Thyroid gland (tissue), 4 donors: ENCODE measurements at regions not wholly inside any gene's neighbourhood (a gene's known extent, or its start where the extent isn't known, plus 50 kb on each side); places are given as distances from the start of the nearest gene placed in this dataset.

Experiments used
- DNase-seq, 2 donors: peaks; one replicate each; pipeline ENCODE4 v3.0.0-alpha.2; 2019
- H3K27ac ChIP-seq, 3 donors: fragments of 200-600 bp; sonication (generic); 1 replicate in 2 of 3; 2 replicates in 1 of 3; pipeline ENCODE4 v1.5.1; 2016 to 2019; ENCODE audit warnings: mild to moderate bottlenecking in 1 of 3, moderate library complexity in 1 of 3
- H3K27me3 ChIP-seq: fragments of 200-600 bp; sonication (generic); one replicate; pipeline ENCODE4 v1.5.1; 2019
- H3K36me3 ChIP-seq, 2 donors: fragments of 200-600 bp; sonication (generic); one replicate each; pipeline ENCODE4 v1.5.1; 2016 to 2019
- H3K4me1 ChIP-seq, 2 donors: fragments of 200-600 bp; sonication (generic); one replicate each; pipeline ENCODE4 v1.5.1; 2017 to 2019
- H3K4me3 ChIP-seq, 3 donors: fragments of 200-600 bp; sonication (generic); replicated peaks in 1 of 3; 1 replicate in 2 of 3; 2 replicates in 1 of 3; pipeline ENCODE4 v1.5.1; 2016; ENCODE audit warnings: mild to moderate bottlenecking in 1 of 3
- H3K9me3 ChIP-seq: fragments of 200-600 bp; sonication (generic); one replicate; pipeline ENCODE4 v1.5.1; 2017
- CTCF ChIP-seq, 6 experiments: fragments of 200-600 bp in 3 of 6; fragments of 450-650 bp in 3 of 6; sonication (generic) in 3 of 6; IDR thresholded peaks; one replicate each; pipeline ENCODE4 v1.5.1; 2016 to 2019; ENCODE audit warnings: antibody characterized with exemption in 6 of 6, mild to moderate bottlenecking in 2 of 6, inconsistent platforms in 1 of 6, moderate library complexity in 1 of 6
- POLR2A ChIP-seq, 2 donors: fragments of 450-650 bp; IDR thresholded peaks; one replicate each; pipeline ENCODE4 v1.6.1; 2017; ENCODE audit warnings: antibody characterized with exemption in 2 of 2, mild to moderate bottlenecking in 2 of 2, moderate library complexity in 1 of 2
- WGBS, 2 donors: methylation state at CpG; one replicate each; pipeline ENCODE4 v1.1.5; 2017; 5-methylcytosine and 5-hydroxymethylcytosine counted together
- intact Hi-C: fragments of 100-400 bp; cut with DNase I; formaldehyde crosslinking; loops from one replicate; pipeline ENCODE4 v1.15.1; 2023

DNA sequence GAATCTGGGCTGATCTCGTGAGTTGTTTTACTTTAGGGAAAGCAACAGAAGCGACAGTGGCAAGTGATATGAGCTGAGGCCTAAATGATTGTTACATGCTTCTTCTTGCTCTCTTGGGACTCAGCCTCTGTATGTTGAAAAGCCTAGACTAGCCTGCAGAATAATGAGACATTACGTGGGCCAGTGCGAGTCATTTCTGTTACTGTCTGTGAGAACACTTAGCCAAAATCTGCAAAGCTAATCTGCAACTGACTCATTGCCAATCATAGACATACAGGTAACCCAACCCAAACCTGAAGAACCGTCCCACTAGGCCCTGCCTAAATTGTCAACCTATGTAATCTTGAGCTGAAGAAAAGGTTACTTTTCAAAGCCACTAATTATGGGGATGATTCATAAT, 77.4 kb upstream of the F13A1 start:
- no peak for DNase-seq
- no peaks in the 10 kb centered on the region for H3K36me3 ChIP-seq
- H3K27ac ChIP-seq, result no peak overlapping the region
- no peaks in the 10 kb centered on the region for H3K9me3 ChIP-seq
- H3K4me3 ChIP-seq, result no peak overlapping the region
- H3K4me1 ChIP-seq, result no peaks in the 10 kb centered on the region
- TF ChIP-seq CTCF (IDR thresholded peaks at IDR 0.05) (no peak), POLR2A (IDR thresholded peaks at IDR 0.05) (no peak)
- H3K27me3 ChIP-seq, result no peaks in the 10 kb centered on the region
- WGBS, 2 donors, result 93 to 95% methylated on average over 5 of the region's 5 CpGs
- intact Hi-C loops, result no loop called here

GRCh38 chr6:6399568-6399967, 79.1 kb upstream of the F13A1 start:
- H3K27ac ChIP-seq, result no peak overlapping the region
- 43 to 86% methylated on average over 2 of the region's 2 CpGs for WGBS, 2 donors

DNA sequence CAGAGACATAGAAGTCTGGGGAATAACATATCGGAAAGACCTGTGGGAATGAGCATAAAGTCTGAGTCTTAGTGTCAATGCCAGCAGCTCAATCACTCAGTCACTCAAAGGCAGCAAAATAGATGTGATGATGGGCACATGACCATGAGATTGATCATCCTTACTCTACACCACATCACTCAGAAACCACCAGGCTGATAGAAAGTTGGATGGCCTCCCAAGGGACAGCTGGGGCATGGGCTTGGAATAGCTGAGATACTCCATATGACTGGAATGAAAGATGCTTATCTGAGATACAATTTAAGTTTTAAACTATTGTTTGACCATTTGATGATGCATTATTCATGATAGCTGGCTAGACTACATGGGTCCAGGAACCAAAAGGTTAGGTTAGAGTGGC, 80.9 kb upstream of the F13A1 start:
- TF ChIP-seq CTCF (IDR thresholded peaks at IDR 0.05), result no peak
- no peak for TF ChIP-seq POLR2A (IDR thresholded peaks at IDR 0.05)
- Histone ChIP-seq H3K36me3 (no peaks in the 10 kb centered on the region), H3K4me1 (no peaks in the 10 kb centered on the region), H3K27ac (no peak overlapping the region), H3K9me3 (no peaks in the 10 kb centered on the region), H3K27me3 (no peaks in the 10 kb centered on the region), H3K4me3 (no peak overlapping the region)
- DNase-seq, result no peak
- intact Hi-C loops, result no loop called here
- WGBS, 2 donors, result 92 to 94% methylated on average over 1 of the region's 1 CpG

More at GRCh38 chr6:6399568-6399967, 79.1 kb upstream of the F13A1 start:
- no peak for TF ChIP-seq POLR2A (IDR thresholded peaks at IDR 0.05)
- H3K36me3 ChIP-seq, result no peaks in the 10 kb centered on the region
- H3K4me1 ChIP-seq, result no peaks in the 10 kb centered on the region
- no peak for DNase-seq
- no peaks in the 10 kb centered on the region for H3K9me3 ChIP-seq
- H3K4me3 ChIP-seq, result no peak overlapping the region
- intact Hi-C loops, result no loop called here
- no peaks in the 10 kb centered on the region for H3K27me3 ChIP-seq

- H3K9me3 ChIP-seq, result no peaks in the 10 kb centered on the region
- WGBS, 2 donors, result 93 to 98% methylated on average over 2 of the region's 2 CpGs
These were observed 81.5 kb upstream of the F13A1 start for GRCh38 chr6:6402006-6402405.

DNA sequence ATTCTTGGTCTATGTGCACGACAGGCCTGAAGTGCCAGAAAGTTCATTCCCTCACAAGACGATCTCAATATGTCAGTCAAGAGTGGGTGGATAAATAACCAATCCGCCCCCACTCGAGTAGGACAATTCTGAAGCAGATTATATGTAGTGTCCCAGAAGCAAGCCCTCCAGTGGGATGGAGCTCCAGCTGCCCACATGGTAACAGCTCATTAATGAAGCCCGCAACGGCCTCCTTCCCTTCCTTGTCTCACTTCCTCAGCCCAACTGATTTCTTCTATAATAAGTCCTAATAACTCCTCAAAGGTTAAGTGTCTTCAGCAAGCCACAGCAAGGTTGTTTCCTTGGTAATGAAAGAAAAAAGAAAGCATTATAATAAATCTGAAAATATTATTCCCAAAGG, 82.1 kb upstream of the F13A1 start:
- TF ChIP-seq POLR2A (IDR thresholded peaks at IDR 0.05) (no peak), CTCF (IDR thresholded peaks at IDR 0.05) (no peak)
- no peaks in the 10 kb centered on the region for H3K9me3 ChIP-seq
- no peaks in the 10 kb centered on the region for H3K4me1 ChIP-seq
- intact Hi-C loops, result no loop called here
- no peaks in the 10 kb centered on the region for H3K27me3 ChIP-seq
- no peak for DNase-seq
- 83 to 85% methylated on average over 6 of the region's 6 CpGs for WGBS, 2 donors
- H3K36me3 ChIP-seq, result no peaks in the 10 kb centered on the region
- H3K27ac ChIP-seq, result no peak overlapping the region
- no peak overlapping the region for H3K4me3 ChIP-seq

More at GRCh38 chr6:6402006-6402405, 81.5 kb upstream of the F13A1 start:
- H3K4me3 ChIP-seq, result no peak overlapping the region
- H3K36me3 ChIP-seq, result no peaks in the 10 kb centered on the region
- intact Hi-C loops, result no loop called here
- no peak for DNase-seq
- TF ChIP-seq POLR2A (IDR thresholded peaks at IDR 0.05), result no peak
- TF ChIP-seq CTCF (IDR thresholded peaks at IDR 0.05), result no peak
- no peaks in the 10 kb centered on the region for H3K4me1 ChIP-seq
- no peak overlapping the region for H3K27ac ChIP-seq
- no peaks in the 10 kb centered on the region for H3K27me3 ChIP-seq

DNA sequence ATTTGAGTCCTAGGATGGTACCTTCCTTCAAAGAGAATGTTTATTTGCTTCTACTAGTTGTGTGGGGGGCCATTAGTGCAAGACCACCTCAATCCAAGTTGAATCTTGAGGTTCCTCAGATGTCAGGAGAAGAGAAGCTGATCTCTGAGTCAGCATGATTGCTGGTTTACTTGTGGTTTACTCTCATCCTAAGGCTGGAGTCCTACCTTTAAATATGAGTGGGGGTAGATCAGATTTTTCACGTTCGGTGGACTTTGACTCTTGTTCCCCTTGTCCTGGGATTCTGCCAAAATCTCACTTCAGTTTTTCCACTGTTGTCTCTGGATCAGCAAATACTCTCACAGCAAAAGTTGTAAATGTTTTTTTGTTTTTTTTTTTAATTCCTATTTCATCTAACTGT, 84.6 kb upstream of the F13A1 start:
- Histone ChIP-seq H3K9me3 (no peaks in the 10 kb centered on the region), H3K36me3 (no peaks in the 10 kb centered on the region), H3K4me1 (no peaks in the 10 kb centered on the region), H3K4me3 (no peak overlapping the region), H3K27me3 (no peaks in the 10 kb centered on the region), H3K27ac (no peak overlapping the region)
- 10 to 20% methylated on average over 2 of the region's 2 CpGs for WGBS, 2 donors
- no peak for DNase-seq
- intact Hi-C loops, result no loop called here
- TF ChIP-seq POLR2A (IDR thresholded peaks at IDR 0.05), result no peak
- no peak for TF ChIP-seq CTCF (IDR thresholded peaks at IDR 0.05)
